Suppressor macrophage treated with lipopolysaccharide for 4 hours (primary cell): ENCODE measurements at regions not wholly inside any gene's neighbourhood (a gene's known extent, or its start where the extent isn't known, plus 50 kb on each side); places are given as distances from the start of the nearest gene placed in this dataset.

ENCODE experiments used
- DNase-seq: peaks from one replicate; pipeline ENCODE4 v3.0.0-alpha.2; 2020

- DNase-seq = no peak
Observed at GRCh38 chr5:31048282-31049270, 144.9 kb upstream of the CDH6 start.

- DNase-seq = no peak
Observed at GRCh38 chr5:31047621-31048020, 145.9 kb upstream of the CDH6 start.

GRCh38 chr5:31047007-31047406 lies 146.5 kb upstream of the CDH6 start:
- no peak for DNase-seq

- DNase-seq = no peak
Observed at GRCh38 chr5:31036411-31036810, 157.1 kb upstream of the CDH6 start.

DNA sequence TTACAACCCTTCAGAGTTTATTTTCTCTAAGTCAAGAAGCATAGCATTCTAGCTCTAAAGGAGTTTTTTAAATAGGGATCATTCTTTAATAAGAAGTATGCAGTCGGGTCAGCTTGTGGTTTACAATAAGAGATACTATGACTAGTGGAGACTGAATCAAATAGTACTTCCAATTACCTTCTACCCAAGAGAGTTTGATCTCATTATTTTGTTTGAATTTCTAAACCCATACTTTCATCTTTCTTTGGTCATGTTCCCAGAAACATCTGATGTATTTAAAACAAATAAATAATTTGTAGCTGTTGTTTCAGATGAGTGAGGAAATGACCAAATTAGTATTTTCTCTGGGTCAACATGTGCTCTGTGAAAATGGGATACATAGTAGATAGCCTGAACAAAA lies 160.2 kb upstream of the CDH6 start:
- no peak for DNase-seq

DNA sequence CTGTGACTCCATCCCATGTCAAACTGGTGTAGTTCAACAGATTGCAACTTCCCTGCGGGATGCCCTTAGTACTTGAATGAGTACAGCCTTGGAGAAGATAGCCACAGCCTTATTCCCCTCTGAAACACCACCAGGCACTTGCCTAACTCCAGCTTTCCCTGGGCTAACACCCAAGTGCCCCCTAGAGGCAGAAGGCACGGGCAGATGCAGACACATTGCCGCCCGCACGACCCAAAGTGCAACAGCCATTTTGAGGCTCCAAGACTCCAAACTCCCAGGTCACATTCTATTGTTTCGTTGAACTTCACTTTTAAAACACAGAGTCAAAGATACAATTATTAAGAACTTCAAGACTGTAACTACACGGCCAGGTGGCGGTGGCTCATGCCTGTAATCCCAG lies 163.6 kb upstream of the CDH6 start:
- DNase-seq = no peak

GRCh38 chr5:31027721-31028120 lies 165.8 kb upstream of the CDH6 start:
- no peak for DNase-seq

GRCh38 chr5:31023105-31023504 lies 170.4 kb upstream of the CDH6 start:
- DNase-seq = no peak

GRCh38 chr5:31021181-31021624 lies 172.3 kb upstream of the CDH6 start:
- no peak for DNase-seq

GRCh38 chr5:31008231-31008630 lies 185.3 kb upstream of the CDH6 start:
- no peak for DNase-seq

- DNase-seq = no peak
Observed at GRCh38 chr5:31007672-31008071, 185.8 kb upstream of the CDH6 start.

- DNase-seq = no peak
Observed at GRCh38 chr5:31000287-31000686, 193.2 kb upstream of the CDH6 start.

GRCh38 chr5:30997681-30998080 lies 195.8 kb upstream of the CDH6 start:
- DNase-seq = no peak

DNA sequence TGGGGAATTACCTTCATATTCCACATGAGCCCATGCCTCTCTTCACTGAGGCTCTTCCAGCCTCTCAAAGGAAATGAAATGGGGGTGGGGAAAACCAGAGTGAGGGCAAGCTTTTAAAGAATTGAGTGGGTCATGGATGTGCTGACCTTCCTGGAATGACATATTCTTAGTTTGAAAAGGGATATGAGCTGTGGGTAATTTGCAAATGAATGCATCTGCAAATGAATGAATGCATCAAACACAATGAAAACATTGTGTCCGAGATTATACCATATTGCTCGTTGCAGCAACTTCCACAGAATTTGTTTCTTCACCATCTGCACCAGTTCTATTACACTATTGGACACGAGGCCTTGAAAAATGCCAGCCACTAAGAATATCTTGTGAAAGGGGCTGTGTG lies 198.6 kb upstream of the CDH6 start:
- no peak for DNase-seq

DNA sequence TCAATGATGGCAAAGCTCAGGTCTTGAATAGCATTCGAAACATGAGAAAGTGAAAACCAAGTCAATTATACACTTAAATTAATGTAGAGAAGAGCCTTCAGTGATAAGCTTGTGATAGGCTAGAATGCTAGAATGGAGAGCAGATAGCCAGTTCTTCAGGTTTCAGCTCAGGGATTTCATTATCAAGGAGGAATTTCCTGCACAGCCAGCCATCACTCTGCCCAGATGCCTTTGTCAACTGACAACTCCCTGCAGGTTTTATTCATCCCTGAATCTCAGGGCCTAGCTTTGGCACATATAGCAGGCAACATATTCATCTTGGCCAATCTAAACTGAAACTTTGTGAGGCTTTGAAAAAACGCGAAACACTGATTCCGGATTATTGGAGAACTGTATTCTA lies 199.3 kb upstream of the CDH6 start:
- no peak for DNase-seq

GRCh38 chr5:30991462-30991861 lies 202.0 kb upstream of the CDH6 start:
- no peak for DNase-seq

GRCh38 chr5:30981576-30981975 lies 211.9 kb upstream of the CDH6 start:
- DNase-seq = no peak

- DNase-seq = no peak
Observed at GRCh38 chr5:30968971-30969370, 224.5 kb upstream of the CDH6 start.

- DNase-seq = no peak
Observed at GRCh38 chr5:30960036-30960435, 233.4 kb upstream of the CDH6 start.

- no peak for DNase-seq
Observed at GRCh38 chr5:30959238-30959637, 234.2 kb upstream of the CDH6 start.

GRCh38 chr5:30957591-30957990 lies 235.9 kb upstream of the CDH6 start:
- no peak for DNase-seq

- DNase-seq = no peak
Observed at GRCh38 chr5:30956251-30956650, 237.2 kb upstream of the CDH6 start.

DNA sequence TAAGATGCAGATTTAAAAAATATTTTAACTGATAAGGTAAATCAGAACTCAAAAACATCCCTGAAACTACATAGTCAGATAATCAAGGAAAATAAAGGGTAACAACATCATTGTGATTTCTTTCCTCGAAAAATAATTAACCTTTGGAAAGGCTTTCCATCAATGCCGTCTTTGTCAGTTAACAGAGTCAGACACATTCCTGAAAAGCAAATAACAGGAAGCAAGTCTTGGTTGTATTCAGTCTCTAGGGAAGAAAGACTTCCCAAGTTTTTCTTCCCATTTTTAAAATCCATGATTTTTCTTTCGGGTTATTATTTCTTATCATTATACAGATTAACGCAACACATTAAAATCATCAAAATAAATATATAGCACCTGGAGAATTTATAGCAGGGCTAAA lies 256.4 kb upstream of the CDH6 start:
- DNase-seq = no peak

DNA sequence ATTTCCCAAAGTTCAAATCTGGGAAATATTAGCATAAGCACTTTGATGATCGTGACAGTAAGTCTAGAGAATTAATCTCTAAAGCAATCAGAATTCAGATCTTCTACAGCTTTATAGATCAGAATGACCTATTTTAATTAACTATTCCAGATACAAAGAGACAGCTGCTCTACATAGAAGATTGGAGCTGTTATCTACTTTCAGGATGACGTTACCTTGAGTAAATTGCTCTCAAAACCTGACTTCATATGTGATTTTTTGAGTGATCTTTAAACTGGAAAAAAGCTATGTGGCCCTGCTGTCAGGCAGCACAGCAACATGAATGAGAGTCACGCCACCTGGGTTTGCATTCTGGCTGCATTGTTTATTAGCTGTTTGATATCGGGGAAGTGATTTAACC lies 259.9 kb upstream of the CDH6 start:
- DNase-seq = no peak
